Keratinocyte (primary cell): ENCODE measurements at regions not wholly inside any gene's neighbourhood (a gene's known extent, or its start where the extent isn't known, plus 50 kb on each side); places are given as distances from the start of the nearest gene placed in this dataset.

Experiments
- DNase-seq: peaks from one replicate; pipeline ENCODE4 v3.0.0-alpha.2; 2011; ENCODE audit warnings: low read depth, missing footprints, low spot score
- FAIRE-seq: peaks from 2 replicates; lab custom pipeline; 2011; peaks lifted over from hg19 to GRCh38; lab: Jason Lieb, UNC
- H2AFZ ChIP-seq: 2 replicates; pipeline ENCODE4 v1.6.0; 2012; ENCODE audit warnings: low read length, control low read depth, inconsistent platforms; ENCODE audit not compliant: control insufficient read depth
- H3K27ac ChIP-seq: 2 replicates; pipeline ENCODE4 v1.5.1; 2011; ENCODE audit warnings: low read length; ENCODE audit not compliant: control insufficient read depth, insufficient read depth
- H3K27me3 ChIP-seq: 3 replicates; pipeline ENCODE4 v1.6.0; 2011; ENCODE audit warnings: low read length; ENCODE audit not compliant: control insufficient read depth, insufficient read depth; ENCODE audit errors: extremely low read depth
- H3K36me3 ChIP-seq, 2 experiments: 2 replicates in 1 of 2; 3 replicates in 1 of 2; pipeline ENCODE4 v1.5.1; 2011; ENCODE audit warnings: low read length in 2 of 2, mild to moderate bottlenecking in 1 of 2; ENCODE audit not compliant: control insufficient read depth in 2 of 2, insufficient read depth in 2 of 2; ENCODE audit errors: extremely low read depth in 1 of 2
- H3K4me1 ChIP-seq: 3 replicates; pipeline ENCODE4 v1.5.1; 2011; ENCODE audit warnings: low read length; ENCODE audit not compliant: control insufficient read depth, insufficient read depth; ENCODE audit errors: extremely low read depth
- H3K4me2 ChIP-seq: 3 replicates; pipeline ENCODE4 v1.6.0; 2011; ENCODE audit warnings: low read depth, low read length; ENCODE audit not compliant: control insufficient read depth, insufficient read depth; ENCODE audit errors: extremely low read depth
- H3K4me3 ChIP-seq, 3 experiments: fragments of 200-600 bp in 1 of 3; sonication (generic) in 1 of 3; 2 replicates in 2 of 3; 3 replicates in 1 of 3; pipeline ENCODE4 v1.5.1; 2011 to 2016; ENCODE audit warnings: low read length in 3 of 3, mild to moderate bottlenecking in 3 of 3, control low read depth in 2 of 3, inconsistent platforms in 1 of 3, low read depth in 1 of 3, mixed read lengths in 1 of 3, mixed run types in 1 of 3, moderate library complexity in 1 of 3; ENCODE audit not compliant: control insufficient read depth in 2 of 3, insufficient read depth in 2 of 3; ENCODE audit errors: extremely low read depth in 1 of 3
- H3K79me2 ChIP-seq: 2 replicates; pipeline ENCODE4 v1.6.0; 2012; ENCODE audit warnings: low read length; ENCODE audit not compliant: control insufficient read depth, insufficient read depth
- H3K9ac ChIP-seq: 3 replicates; pipeline ENCODE4 v1.6.0; 2011; ENCODE audit warnings: low read length; ENCODE audit not compliant: control insufficient read depth, insufficient read depth; ENCODE audit errors: extremely low read depth
- H3K9me1 ChIP-seq: 3 replicates; pipeline ENCODE4 v1.6.0; 2011; ENCODE audit warnings: low read length; ENCODE audit not compliant: control insufficient read depth, insufficient read depth; ENCODE audit errors: extremely low read depth
- H3K9me3 ChIP-seq: 2 replicates; pipeline ENCODE4 v1.5.1; 2012; ENCODE audit warnings: low read depth, low read length; ENCODE audit not compliant: control insufficient read depth
- H4K20me1 ChIP-seq: 3 replicates; pipeline ENCODE4 v1.6.0; 2011; ENCODE audit warnings: low read length; ENCODE audit not compliant: control insufficient read depth, insufficient read depth; ENCODE audit errors: extremely low read depth
- CTCF ChIP-seq, 3 experiments: IDR thresholded peaks in 1 of 3; conservative IDR thresholded peaks in 1 of 3; optimal IDR thresholded peaks in 1 of 3; 2 replicates in 2 of 3; 3 replicates in 1 of 3; pipeline versions ENCODE3 to v1.5.1; 2011; ENCODE audit warnings: low read length in 3 of 3, mild to moderate bottlenecking in 3 of 3, moderate library complexity in 2 of 3, control low read depth in 1 of 3, inconsistent platforms in 1 of 3; ENCODE audit not compliant: insufficient read depth in 2 of 3; ENCODE audit errors: extremely low read depth in 1 of 3
- EZH2 ChIP-seq: IDR thresholded peaks from one replicate; pipeline ENCODE4 v1.6.1; 2012; ENCODE audit warnings: inconsistent platforms, mild to moderate bottlenecking, low read length, moderate library complexity
- dilution Hi-C: fragments of 300-500 bp; cut with MboI; formaldehyde crosslinking; loops from one replicate; pipeline ENCODE4 v1.7.0; 2020; ENCODE audit warnings: low sequenced_read_pairs; ENCODE audit not compliant: extremely low pct_ligation_motif_present

GRCh38 chr13:90591927-90592268, 755.6 kb upstream of the MIR17HG start:
- dilution Hi-C loops = no loop called here

GRCh38 chr13:90592943-90593342, 754.5 kb upstream of the MIR17HG start:
- H3K27me3 ChIP-seq = no peaks in the 10 kb centered on the region
- DNase-seq = no peak
- H3K9ac ChIP-seq = no peak overlapping the region
- dilution Hi-C loops = no loop called here
- no peaks in the 10 kb centered on the region for H3K9me3 ChIP-seq
- no peaks in the 10 kb centered on the region for H3K9me1 ChIP-seq
- TF ChIP-seq EZH2 = no peak
- no peak for TF ChIP-seq CTCF (optimal IDR thresholded peaks at IDR 0.05 in 1 of 3, IDR thresholded peaks at IDR 0.05 in 1 of 3, conservative IDR thresholded peaks at IDR 0.05 in 1 of 3; ENCODE audit: extremely low read depth in 1 of 3, insufficient read depth in 2 of 3, low read length in 3 of 3)
- FAIRE-seq = no peak
- H3K27ac ChIP-seq = no peak overlapping the region
- H3K4me3 ChIP-seq = no peak overlapping the region
- H3K4me1 ChIP-seq = peaks cover 2% of the 10 kb centered on the region
- H4K20me1 ChIP-seq = no peaks in the 10 kb centered on the region
- no peak overlapping the region for H2AFZ ChIP-seq
- H3K4me2 ChIP-seq = no peak overlapping the region
- H3K36me3 ChIP-seq = no peaks in the 10 kb centered on the region
- no peaks in the 10 kb centered on the region for H3K79me2 ChIP-seq

More at GRCh38 chr13:90591927-90592268, 755.6 kb upstream of the MIR17HG start:
- no peak for TF ChIP-seq CTCF (optimal IDR thresholded peaks at IDR 0.05 in 1 of 3, IDR thresholded peaks at IDR 0.05 in 1 of 3, conservative IDR thresholded peaks at IDR 0.05 in 1 of 3; ENCODE audit: extremely low read depth in 1 of 3, insufficient read depth in 2 of 3, low read length in 3 of 3)
- TF ChIP-seq EZH2 = no peak
- Histone ChIP-seq H3K4me3 (no peak overlapping the region), H3K27me3 (no peaks in the 10 kb centered on the region), H3K4me2 (no peak overlapping the region), H3K27ac (no peak overlapping the region), H3K79me2 (no peaks in the 10 kb centered on the region), H3K9ac (no peak overlapping the region), H4K20me1 (no peaks in the 10 kb centered on the region), H3K36me3 (no peaks in the 10 kb centered on the region), H2AFZ (peak overlapping the region; percentile 38), H3K4me1 (peaks cover 2% of the 10 kb centered on the region), H3K9me1 (no peaks in the 10 kb centered on the region), H3K9me3 (no peaks in the 10 kb centered on the region)
- no peak for DNase-seq
- FAIRE-seq = no peak
